GM19324 (cell line): ENCODE measurements at regions not wholly inside any gene's neighbourhood (a gene's known extent, or its start where the extent isn't known, plus 50 kb on each side); places are given as distances from the start of the nearest gene placed in this dataset.
A peak's percentile ranks its signal among the peaks of the same experiment; 100 is the strongest.

ENCODE experiments used
- ATAC-seq: cut with Tn5 transposase; IDR thresholded peaks from one replicate; pipeline ENCODE4 v1.9.1; 2021; ENCODE audit warnings: mild to moderate bottlenecking, moderate library complexity; ENCODE audit not compliant: unreplicated experiment, low FRiP score

DNA sequence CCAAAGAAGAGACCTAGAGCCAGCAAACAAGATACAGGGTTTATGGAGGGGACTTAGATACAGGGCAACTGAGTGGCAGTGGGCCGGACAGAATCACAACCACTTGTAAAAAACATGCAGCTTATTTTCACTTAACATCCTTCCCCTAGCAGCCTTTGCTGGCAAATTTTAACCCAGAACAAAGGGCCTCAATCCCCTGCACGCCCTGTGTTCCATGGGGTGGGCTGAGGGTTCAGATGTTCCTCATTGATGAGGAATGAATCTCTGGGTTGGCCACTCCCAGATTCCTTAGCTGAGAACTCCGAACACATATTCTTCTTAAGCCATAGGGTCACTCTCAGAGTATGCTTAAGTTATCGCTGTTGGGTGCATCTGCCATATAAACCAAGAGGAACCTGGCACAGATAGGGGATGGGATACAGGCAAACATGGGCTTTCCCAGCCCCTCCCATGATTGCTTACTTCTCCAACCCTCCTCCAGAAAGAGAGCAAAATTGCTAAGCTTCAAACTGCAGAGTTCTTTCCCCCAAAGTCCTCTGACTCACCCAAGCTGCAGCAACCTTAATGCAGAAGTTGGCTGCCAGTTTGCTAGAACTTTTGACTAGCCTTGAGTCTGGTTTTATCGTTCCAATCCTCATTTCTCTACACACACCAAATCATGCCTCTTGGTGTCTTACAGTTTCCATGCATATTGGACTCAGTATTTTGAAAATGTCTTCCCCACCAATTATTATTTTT lies 146.9 kb downstream of the CD47 start:
- ATAC-seq: no peak

- no peak for ATAC-seq
Measured at GRCh38 chr3:107942951-107943749, 147.7 kb downstream of the CD47 start.

GRCh38 chr3:107942244-107942643 lies 148.6 kb downstream of the CD47 start:
- no peak for ATAC-seq

- no peak for ATAC-seq
Measured at GRCh38 chr3:107939691-107940442, 151.0 kb downstream of the CD47 start.

- no peak for ATAC-seq
Measured at GRCh38 chr3:107938143-107938542, 152.7 kb downstream of the CD47 start.

GRCh38 chr3:107934808-107935207 lies 156.0 kb downstream of the CD47 start:
- no peak for ATAC-seq

DNA sequence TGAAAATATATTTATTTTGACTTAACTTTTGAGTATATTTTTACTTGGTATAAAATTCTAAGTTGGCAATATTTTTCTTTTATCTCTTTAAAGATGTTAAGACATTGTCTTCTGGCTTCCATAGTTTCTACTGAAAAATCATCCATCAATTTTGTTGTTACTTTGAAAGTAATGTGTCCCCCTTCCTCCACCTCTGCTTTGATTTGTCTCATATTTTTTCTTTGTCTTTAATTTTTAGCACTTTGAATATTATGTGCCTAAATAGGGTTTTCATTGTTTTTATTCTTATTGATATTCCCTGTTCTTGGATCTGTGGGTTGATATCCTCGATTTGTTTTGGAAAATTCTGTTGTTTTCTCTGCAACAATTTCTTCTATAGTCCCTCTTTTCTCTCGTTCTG lies 157.4 kb downstream of the CD47 start:
- ATAC-seq: no peak

DNA sequence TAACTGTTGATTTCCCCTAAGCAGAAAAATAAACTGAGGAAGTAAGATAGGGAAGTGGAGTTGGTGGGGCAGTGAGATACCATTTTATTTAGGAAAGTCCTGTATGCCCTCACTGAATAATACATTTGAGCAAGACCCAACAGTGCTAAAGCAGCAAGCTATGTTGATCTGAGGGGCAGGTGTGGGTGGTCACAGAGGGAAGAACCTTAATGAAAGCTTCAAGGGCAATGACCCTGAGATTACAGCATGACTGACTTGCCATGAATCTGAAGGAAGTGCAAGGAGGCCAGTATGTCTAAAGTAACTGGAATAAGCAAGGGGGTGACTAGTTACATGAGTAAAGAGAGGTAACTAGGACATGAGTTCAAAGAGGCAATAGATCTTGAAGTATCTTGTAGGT lies 159.5 kb downstream of the CD47 start:
- no peak for ATAC-seq

GRCh38 chr3:107929088-107929487 lies 161.7 kb downstream of the CD47 start:
- no peak for ATAC-seq

- no peak for ATAC-seq
Measured at GRCh38 chr3:107928084-107928445, 162.8 kb downstream of the CD47 start.

DNA sequence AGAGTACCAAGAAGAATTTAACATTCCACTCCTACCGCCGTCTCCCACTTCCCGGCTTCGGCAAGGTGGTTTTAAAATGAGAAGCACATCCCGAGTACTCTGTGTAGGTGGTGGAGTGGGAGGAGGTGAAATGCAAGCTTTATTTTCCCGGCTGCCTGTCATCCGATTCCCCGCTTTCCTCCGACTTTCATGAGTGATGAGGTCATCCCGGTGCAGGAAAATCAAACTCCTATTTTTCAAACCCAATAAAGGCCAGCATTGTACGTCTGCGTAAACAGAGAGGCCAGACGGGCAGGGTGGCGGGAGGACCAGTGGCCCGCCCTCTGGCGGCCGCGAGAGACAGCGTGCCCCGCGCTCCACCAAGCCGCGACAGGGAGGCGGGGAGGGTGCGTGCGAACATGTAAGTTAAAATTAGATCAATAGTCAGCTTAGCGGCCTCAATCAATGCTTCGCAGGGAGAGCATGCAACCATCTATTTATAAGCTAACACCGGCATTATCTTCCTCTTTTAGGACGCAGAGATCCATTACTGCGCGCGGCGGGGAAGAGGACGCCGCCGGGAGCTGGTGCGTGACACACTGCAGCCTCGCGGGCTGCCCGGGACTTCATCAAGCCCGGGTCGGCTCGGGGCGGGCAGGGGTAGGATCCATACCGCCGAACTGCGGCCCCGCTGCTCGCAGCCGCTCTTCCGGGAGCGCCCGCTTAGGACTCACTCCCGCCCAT lies 163.3 kb downstream of the CD47 start:
- ATAC-seq: peak; percentile 99

GRCh38 chr3:107925851-107926250 lies 165.0 kb downstream of the CD47 start:
- no peak for ATAC-seq

GRCh38 chr3:107921038-107921437 lies 169.8 kb downstream of the CD47 start:
- ATAC-seq: no peak

DNA sequence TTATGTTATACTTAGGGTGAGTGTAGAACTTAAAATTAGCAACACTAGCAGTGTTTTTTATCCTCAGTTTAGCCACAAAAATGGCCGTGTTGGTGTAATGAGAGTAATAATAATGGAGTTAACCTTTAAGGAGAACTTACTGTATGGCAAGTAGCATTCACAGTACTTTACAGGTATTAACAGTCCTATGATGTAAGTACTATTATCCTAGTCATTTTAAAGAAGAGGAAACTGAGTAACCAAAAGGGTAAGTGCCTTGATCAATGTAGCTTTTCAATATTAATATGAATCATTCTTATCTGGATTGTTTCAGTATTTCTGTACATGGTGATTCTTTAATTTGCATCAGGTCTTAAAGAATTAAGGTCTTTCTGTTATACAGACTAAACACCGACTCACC lies 170.3 kb downstream of the CD47 start:
- no peak for ATAC-seq

DNA sequence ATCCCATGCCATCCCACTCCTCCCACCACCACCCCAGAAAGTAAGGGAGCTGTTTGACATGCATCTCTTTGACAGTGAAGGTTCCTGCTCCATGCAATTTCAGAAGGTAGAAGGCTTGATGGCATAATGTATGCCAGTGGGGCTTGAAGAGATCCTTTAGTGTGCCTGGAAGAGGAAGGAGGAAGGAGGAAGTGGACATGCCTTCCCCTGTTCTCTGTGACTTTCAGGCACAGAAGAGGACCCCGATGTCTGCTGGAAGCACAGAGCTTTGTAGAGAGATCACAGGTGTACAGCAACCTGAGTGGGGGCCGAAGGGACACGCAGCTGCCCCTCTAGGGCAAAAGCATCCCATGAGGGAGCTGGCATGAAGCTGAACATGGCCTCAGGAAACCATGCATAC lies 171.6 kb downstream of the CD47 start:
- ATAC-seq: no peak

GRCh38 chr3:107916171-107916570 lies 174.7 kb downstream of the CD47 start:
- ATAC-seq: no peak

- no peak for ATAC-seq
Measured at GRCh38 chr3:107915706-107916105, 175.1 kb downstream of the CD47 start.

- no peak for ATAC-seq
Measured at GRCh38 chr3:107913701-107914100, 177.1 kb downstream of the CD47 start.

DNA sequence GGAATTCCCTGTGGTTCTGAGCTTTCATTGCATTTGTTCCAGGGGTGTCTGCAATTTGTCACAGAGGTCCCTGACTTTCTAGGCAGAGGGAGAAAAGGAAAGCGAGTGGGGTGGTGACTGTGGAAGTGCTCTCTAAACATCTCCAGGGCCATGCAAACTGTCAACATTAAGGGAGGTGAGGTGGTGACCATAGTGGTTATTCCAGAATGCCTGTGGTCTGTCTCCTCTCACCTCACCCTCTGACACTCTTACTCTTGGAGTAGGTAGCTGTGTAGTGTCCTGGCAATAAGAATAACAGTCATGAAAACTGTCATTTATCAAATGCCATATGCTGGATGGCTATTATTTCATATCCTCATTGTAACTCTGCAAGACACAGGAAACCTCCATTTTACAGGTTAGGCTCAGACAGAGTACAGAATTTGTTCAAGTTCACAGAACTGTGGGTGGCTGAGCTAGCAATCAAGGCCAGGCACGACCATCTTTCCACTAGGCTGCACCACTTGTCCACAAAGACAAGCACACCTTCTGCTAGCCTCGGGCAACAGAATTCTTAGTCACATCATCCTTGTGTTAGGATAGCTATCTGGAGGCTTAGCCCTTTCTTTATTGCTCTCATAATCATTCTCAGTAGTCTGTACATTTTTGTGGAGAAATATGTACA lies 179.4 kb downstream of the CD47 start:
- no peak for ATAC-seq

- peak; percentile 95 for ATAC-seq
Measured at GRCh38 chr3:107910713-107911259, 180.0 kb downstream of the CD47 start.
